ENCODE measurements at regions not wholly inside any gene's neighbourhood (a gene's known extent, or its start where the extent isn't known, plus 50 kb on each side); places are given as distances from the start of the nearest gene placed in this dataset.
"Not testable (repeated sequence)": the region's sequence is repeated elsewhere in the genome, so short reads cannot be mapped to it uniquely, and the experiment has no call there.

DNA sequence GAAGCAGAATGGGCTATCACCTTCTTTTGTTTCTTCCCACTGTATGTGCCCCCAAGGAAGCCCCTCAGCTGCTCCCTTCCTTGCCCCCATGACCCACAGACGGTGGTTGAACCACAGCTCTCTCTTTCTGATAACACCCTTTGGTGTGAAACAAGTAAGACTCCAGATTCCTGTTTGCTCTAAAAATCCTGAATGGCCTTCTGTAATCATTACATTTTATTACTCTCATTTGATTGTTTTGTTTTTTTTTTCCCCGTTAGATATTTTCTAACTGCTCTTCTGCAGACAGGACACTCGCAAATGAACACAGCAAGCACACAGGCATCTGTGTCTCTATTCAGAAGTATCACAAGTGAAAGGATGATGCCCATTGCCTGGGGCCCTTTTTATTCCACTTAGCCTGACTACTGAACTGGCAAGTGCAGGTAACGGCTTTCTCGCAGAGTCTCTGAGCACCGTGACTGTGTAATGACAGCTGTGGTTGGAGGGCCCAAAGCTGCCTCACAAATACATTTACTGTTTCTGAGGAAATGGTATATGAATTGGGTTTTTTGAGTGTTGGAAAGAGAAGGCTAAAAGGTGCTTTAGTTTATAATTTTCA, 59.3 kb downstream of the OXGR1 start:
- Histone ChIP-seq H3K27ac (ENCODE audit: low read depth in 1 of 3, low read length in 2 of 3) (no peak overlapping the region), H3K36me3 (ENCODE audit: control insufficient read depth in 3 of 3, insufficient read depth in 2 of 3, low read depth in 1 of 3, low read length in 3 of 3) (no peaks in the 10 kb centered on the region), H3K27me3 (ENCODE audit: control insufficient read depth in 3 of 3, insufficient read depth in 3 of 3, low read length in 3 of 3) (no peaks in the 10 kb centered on the region), H3K4me3 (ENCODE audit: low read depth in 1 of 3, low read length in 3 of 3) (no peak overlapping the region), H3K4me1 (ENCODE audit: control insufficient read depth in 3 of 3, insufficient read depth in 2 of 3, low read depth in 1 of 3, low read length in 2 of 3) (peaks cover 0 to 7% (median 0%) of the 10 kb centered on the region in 3 donors), H3K9me3 (ENCODE audit: control insufficient read depth in 2 of 2, insufficient read depth in 1 of 2, low read depth in 1 of 2, low read length in 1 of 2) (no peaks in the 10 kb centered on the region)
- 22 to 48% (median 39%) methylated on average over 6 of the region's 6 CpGs for WGBS, 3 donors
- DNase-seq: peak in 1 of 2 donors; percentile 28
- no peak for FAIRE-seq

DNA sequence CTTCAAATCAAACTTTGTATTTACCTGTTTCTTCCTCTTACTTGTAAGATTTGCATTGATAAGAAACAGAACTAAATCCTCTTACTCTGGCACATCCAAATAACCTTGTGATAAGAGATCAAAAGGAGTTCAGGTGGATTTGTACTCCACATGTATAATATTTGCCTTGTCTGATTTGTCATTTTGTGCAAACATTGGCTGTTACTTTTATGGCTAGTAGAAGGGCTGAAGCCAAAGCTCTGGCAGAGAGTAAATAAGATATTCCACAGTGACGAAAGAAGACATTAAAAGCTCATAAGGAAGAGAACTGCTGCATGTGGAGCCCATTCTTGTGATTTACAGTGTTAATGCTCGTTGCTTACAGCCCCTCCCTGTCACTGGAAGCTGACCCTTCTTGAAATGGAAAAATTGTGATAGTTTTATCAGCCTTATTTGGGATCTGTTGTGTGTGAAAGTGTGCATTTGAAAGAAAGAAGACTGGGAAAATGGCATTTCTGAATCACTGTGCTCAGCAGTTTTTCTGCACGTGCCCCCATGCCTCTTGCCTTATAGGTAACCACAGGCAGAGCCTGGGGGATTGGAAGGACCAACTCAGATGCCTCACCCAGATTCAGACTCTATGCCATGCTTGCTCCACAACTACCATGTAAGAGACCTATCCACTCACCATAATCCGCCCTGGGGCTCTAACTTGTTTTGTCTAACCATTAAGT, 68.2 kb downstream of the OXGR1 start:
- Histone ChIP-seq H3K4me3 (ENCODE audit: low read depth in 1 of 3, low read length in 3 of 3) (no peak overlapping the region), H3K27ac (ENCODE audit: low read depth in 1 of 3, low read length in 2 of 3) (peak overlapping the region in 1 of 3 donors; percentile 49), H3K4me1 (ENCODE audit: control insufficient read depth in 3 of 3, insufficient read depth in 2 of 3, low read depth in 1 of 3, low read length in 2 of 3) (peaks cover 0 to 6% (median 0%) of the 10 kb centered on the region in 3 donors), H3K36me3 (ENCODE audit: control insufficient read depth in 3 of 3, insufficient read depth in 2 of 3, low read depth in 1 of 3, low read length in 3 of 3) (no peaks in the 10 kb centered on the region), H3K27me3 (ENCODE audit: control insufficient read depth in 3 of 3, insufficient read depth in 3 of 3, low read length in 3 of 3) (no peaks in the 10 kb centered on the region), H3K9me3 (ENCODE audit: control insufficient read depth in 2 of 2, insufficient read depth in 1 of 2, low read depth in 1 of 2, low read length in 1 of 2) (peaks cover 0 to 7% of the 10 kb centered on the region in 2 donors)
- FAIRE-seq: no peak
- WGBS, 3 donors: 27 to 52% (median 32%) methylated on average over 4 of the region's 4 CpGs
- peak; percentile 68 to 71 for DNase-seq

GRCh38 chr13:96925477-96925876, 68.8 kb downstream of the OXGR1 start:
- WGBS, 3 donors: 29 to 55% (median 43%) methylated on average over 2 of the region's 2 CpGs
- Histone ChIP-seq H3K27me3 (ENCODE audit: control insufficient read depth in 3 of 3, insufficient read depth in 3 of 3, low read length in 3 of 3) (no peaks in the 10 kb centered on the region), H3K27ac (ENCODE audit: low read depth in 1 of 3, low read length in 2 of 3) (no peak overlapping the region), H3K4me1 (ENCODE audit: control insufficient read depth in 3 of 3, insufficient read depth in 2 of 3, low read depth in 1 of 3, low read length in 2 of 3) (peaks cover 0 to 6% (median 0%) of the 10 kb centered on the region in 3 donors), H3K4me3 (ENCODE audit: low read depth in 1 of 3, low read length in 3 of 3) (no peak overlapping the region), H3K36me3 (ENCODE audit: control insufficient read depth in 3 of 3, insufficient read depth in 2 of 3, low read depth in 1 of 3, low read length in 3 of 3) (no peaks in the 10 kb centered on the region), H3K9me3 (ENCODE audit: control insufficient read depth in 2 of 2, insufficient read depth in 1 of 2, low read depth in 1 of 2, low read length in 1 of 2) (peaks cover 0 to 7% of the 10 kb centered on the region in 2 donors)
- FAIRE-seq: no peak
- peak; percentile 49 to 54 for DNase-seq

GRCh38 chr13:96918861-96919631, 75.2 kb downstream of the OXGR1 start:
- H3K9me3 ChIP-seq (ENCODE audit: control insufficient read depth in 2 of 2, insufficient read depth in 1 of 2, low read depth in 1 of 2, low read length in 1 of 2); H3K36me3 ChIP-seq (ENCODE audit: control insufficient read depth in 3 of 3, insufficient read depth in 2 of 3, low read depth in 1 of 3, low read length in 3 of 3); H3K4me3 ChIP-seq (ENCODE audit: low read depth in 1 of 3, low read length in 3 of 3); H3K4me1 ChIP-seq (ENCODE audit: control insufficient read depth in 3 of 3, insufficient read depth in 2 of 3, low read depth in 1 of 3, low read length in 2 of 3); FAIRE-seq; H3K27me3 ChIP-seq (ENCODE audit: control insufficient read depth in 3 of 3, insufficient read depth in 3 of 3, low read length in 3 of 3); H3K27ac ChIP-seq (ENCODE audit: low read depth in 1 of 3, low read length in 2 of 3): not testable (repeated sequence)
- peak; percentile 40 to 54 for DNase-seq
- 59 to 72% (median 68%) methylated on average over 12 of the region's 12 CpGs for whole genome bisulfite sequencing, 3 donors

DNA sequence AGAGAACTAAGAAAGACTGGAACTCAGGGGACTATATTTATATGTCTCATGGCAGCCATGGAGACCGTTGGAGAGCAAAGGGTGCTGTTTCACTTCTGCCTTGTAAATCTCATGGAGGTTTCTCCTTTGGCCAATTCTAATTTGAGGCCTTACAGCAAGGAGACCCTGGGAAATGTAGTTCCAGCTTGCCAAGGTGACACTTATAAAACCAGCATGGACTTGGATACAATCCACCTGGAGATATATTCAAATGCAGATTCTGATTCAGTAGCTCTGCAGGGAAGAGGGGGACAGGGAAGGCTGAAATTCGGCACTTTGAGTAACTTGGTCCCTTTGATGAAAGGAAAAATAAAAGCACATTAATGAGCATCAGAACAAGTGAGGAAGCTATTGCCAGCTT, 90.0 kb downstream of the OXGR1 start:
- Histone ChIP-seq H3K27me3 (ENCODE audit: control insufficient read depth in 3 of 3, insufficient read depth in 3 of 3, low read length in 3 of 3) (no peaks in the 10 kb centered on the region), H3K9me3 (ENCODE audit: control insufficient read depth in 2 of 2, insufficient read depth in 1 of 2, low read depth in 1 of 2, low read length in 1 of 2) (no peaks in the 10 kb centered on the region), H3K36me3 (ENCODE audit: control insufficient read depth in 3 of 3, insufficient read depth in 2 of 3, low read depth in 1 of 3, low read length in 3 of 3) (no peaks in the 10 kb centered on the region), H3K4me3 (ENCODE audit: low read depth in 1 of 3, low read length in 3 of 3) (no peak overlapping the region), H3K4me1 (ENCODE audit: control insufficient read depth in 3 of 3, insufficient read depth in 2 of 3, low read depth in 1 of 3, low read length in 2 of 3) (no peaks in the 10 kb centered on the region), H3K27ac (ENCODE audit: low read depth in 1 of 3, low read length in 2 of 3) (no peak overlapping the region)
- FAIRE-seq (no peak), DNase-seq (no peak)
- 61 to 79% (median 68%) methylated on average over 2 of the region's 2 CpGs for WGBS, 3 donors

- no peak for DNase-seq
- Histone ChIP-seq H3K4me1 (ENCODE audit: control insufficient read depth in 3 of 3, insufficient read depth in 2 of 3, low read depth in 1 of 3, low read length in 2 of 3) (no peaks in the 10 kb centered on the region), H3K27ac (ENCODE audit: low read depth in 1 of 3, low read length in 2 of 3) (no peak overlapping the region), H3K36me3 (ENCODE audit: control insufficient read depth in 3 of 3, insufficient read depth in 2 of 3, low read depth in 1 of 3, low read length in 3 of 3) (no peaks in the 10 kb centered on the region), H3K4me3 (ENCODE audit: low read depth in 1 of 3, low read length in 3 of 3) (no peak overlapping the region), H3K9me3 (ENCODE audit: control insufficient read depth in 2 of 2, insufficient read depth in 1 of 2, low read depth in 1 of 2, low read length in 1 of 2) (no peaks in the 10 kb centered on the region), H3K27me3 (ENCODE audit: control insufficient read depth in 3 of 3, insufficient read depth in 3 of 3, low read length in 3 of 3) (no peaks in the 10 kb centered on the region)
- 70 to 87% (median 86%) methylated on average over 2 of the region's 2 CpGs for WGBS, 3 donors
- FAIRE-seq: no peak
Measured at GRCh38 chr13:96903085-96903484, 91.2 kb downstream of the OXGR1 start.

DNA sequence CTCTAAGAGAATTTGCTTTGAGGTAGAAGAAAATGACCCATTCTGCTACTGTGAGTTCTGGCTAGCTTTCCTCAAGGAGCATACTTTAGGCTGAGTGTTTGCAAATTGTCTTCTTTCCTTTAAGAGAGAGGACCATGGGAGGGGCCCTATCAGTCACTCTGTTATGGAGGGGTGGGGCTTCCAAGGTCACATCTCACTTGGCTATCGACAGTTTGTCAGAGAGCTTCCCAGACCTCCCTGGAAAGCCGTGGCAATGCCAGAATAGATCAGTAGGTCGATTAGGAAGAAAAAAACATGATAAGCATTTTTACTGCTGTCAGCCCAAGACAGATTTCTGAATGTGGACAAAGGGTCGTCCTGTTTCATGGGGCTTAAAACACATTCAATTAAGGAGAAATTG, 93.3 kb downstream of the OXGR1 start:
- 9 to 20% (median 18%) methylated on average over 4 of the region's 4 CpGs for WGBS, 3 donors

DNA sequence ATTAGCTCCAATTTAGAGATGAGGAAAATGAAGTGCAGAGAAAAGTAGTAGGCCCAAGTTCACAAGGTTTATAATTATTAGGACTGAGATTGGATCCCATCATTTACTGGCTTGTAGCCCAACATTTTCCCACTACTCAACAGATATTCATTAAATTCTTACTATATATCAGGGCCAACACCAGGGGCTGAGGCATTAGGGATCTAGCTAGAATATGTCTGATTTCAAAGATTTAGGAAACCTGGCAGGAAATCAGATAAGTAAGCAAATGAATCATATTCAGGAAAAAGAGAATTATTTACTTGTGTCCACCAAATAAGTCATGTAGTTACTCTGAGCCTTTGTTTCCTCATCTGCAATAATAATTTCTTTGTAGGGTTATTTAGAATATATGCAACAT, 94.3 kb downstream of the OXGR1 start:
- H3K36me3 ChIP-seq (ENCODE audit: control insufficient read depth in 3 of 3, insufficient read depth in 2 of 3, low read depth in 1 of 3, low read length in 3 of 3): no peaks in the 10 kb centered on the region
- peaks cover 0 to 5% of the 10 kb centered on the region in 2 donors for H3K9me3 ChIP-seq (ENCODE audit: control insufficient read depth in 2 of 2, insufficient read depth in 1 of 2, low read depth in 1 of 2, low read length in 1 of 2)
- no peak overlapping the region for H3K27ac ChIP-seq (ENCODE audit: low read depth in 1 of 3, low read length in 2 of 3)
- no peak for FAIRE-seq
- DNase-seq: no peak
- no peaks in the 10 kb centered on the region for H3K4me1 ChIP-seq (ENCODE audit: control insufficient read depth in 3 of 3, insufficient read depth in 2 of 3, low read depth in 1 of 3, low read length in 2 of 3)
- H3K27me3 ChIP-seq (ENCODE audit: control insufficient read depth in 3 of 3, insufficient read depth in 3 of 3, low read length in 3 of 3): no peaks in the 10 kb centered on the region
- H3K4me3 ChIP-seq (ENCODE audit: low read depth in 1 of 3, low read length in 3 of 3): no peak overlapping the region

More for the DNA sequence above, 93.3 kb downstream of the OXGR1 start:
- DNase-seq (no peak), FAIRE-seq (no peak)
- Histone ChIP-seq H3K9me3 (ENCODE audit: control insufficient read depth in 2 of 2, insufficient read depth in 1 of 2, low read depth in 1 of 2, low read length in 1 of 2) (no peaks in the 10 kb centered on the region), H3K36me3 (ENCODE audit: control insufficient read depth in 3 of 3, insufficient read depth in 2 of 3, low read depth in 1 of 3, low read length in 3 of 3) (no peaks in the 10 kb centered on the region), H3K27me3 (ENCODE audit: control insufficient read depth in 3 of 3, insufficient read depth in 3 of 3, low read length in 3 of 3) (no peaks in the 10 kb centered on the region), H3K4me1 (ENCODE audit: control insufficient read depth in 3 of 3, insufficient read depth in 2 of 3, low read depth in 1 of 3, low read length in 2 of 3) (no peaks in the 10 kb centered on the region), H3K4me3 (ENCODE audit: low read depth in 1 of 3, low read length in 3 of 3) (no peak overlapping the region), H3K27ac (ENCODE audit: low read depth in 1 of 3, low read length in 2 of 3) (no peak overlapping the region)
